GM04504 (cell line): ENCODE measurements at regions not wholly inside any gene's neighbourhood (a gene's known extent, or its start where the extent isn't known, plus 50 kb on each side); places are given as distances from the start of the nearest gene placed in this dataset.
A peak's percentile ranks its signal among the peaks of the same experiment; 100 is the strongest.

Source experiments
- DNase-seq: peaks from one replicate; pipeline ENCODE4 v3.0.0-alpha.2; 2012; ENCODE audit warnings: low read depth

GRCh38 chrX:107560980-107561379 lies 67.3 kb upstream of the PRPS1 start:
- DNase-seq, result no peak

- no peak for DNase-seq
These were observed 66.7 kb upstream of the PRPS1 start for GRCh38 chrX:107561468-107562215.

- DNase-seq, result no peak
These were observed 65.8 kb upstream of the PRPS1 start for GRCh38 chrX:107562482-107562881.

GRCh38 chrX:107563824-107564223 lies 64.5 kb upstream of the PRPS1 start:
- DNase-seq, result no peak

- DNase-seq, result no peak
These were observed 63.3 kb upstream of the PRPS1 start for GRCh38 chrX:107565015-107565414.

- no peak for DNase-seq
These were observed 62.2 kb upstream of the PRPS1 start for GRCh38 chrX:107565931-107566603.

- DNase-seq, result no peak
These were observed 61.6 kb upstream of the PRPS1 start for GRCh38 chrX:107566604-107567262.

- no peak for DNase-seq
These were observed 60.9 kb upstream of the PRPS1 start for GRCh38 chrX:107567370-107567769.

- DNase-seq, result peak; percentile 74
These were observed 56.9 kb upstream of the PRPS1 start for GRCh38 chrX:107571296-107571998.

- DNase-seq, result no peak
These were observed 55.3 kb upstream of the PRPS1 start for GRCh38 chrX:107573016-107573415.

GRCh38 chrX:107574054-107574683 lies 54.1 kb upstream of the PRPS1 start:
- no peak for DNase-seq

GRCh38 chrX:107574711-107575110 lies 53.6 kb upstream of the PRPS1 start:
- no peak for DNase-seq

GRCh38 chrX:107576392-107576791 lies 51.9 kb upstream of the PRPS1 start:
- no peak for DNase-seq

GRCh38 chrX:107576841-107577240 lies 51.5 kb upstream of the PRPS1 start:
- DNase-seq, result no peak

GRCh38 chrX:107577933-107578332 lies 50.4 kb upstream of the PRPS1 start:
- no peak for DNase-seq
